Spleen (tissue), 11 donors: ENCODE measurements at regions not wholly inside any gene's neighbourhood (a gene's known extent, or its start where the extent isn't known, plus 50 kb on each side); places are given as distances from the start of the nearest gene placed in this dataset.

Experiments
- DNase-seq: peaks from one replicate; pipeline ENCODE4 v3.0.0-alpha.2; 2020
- H3K27ac ChIP-seq, 8 donors: fragments of 200-600 bp; sonication (generic) in 7 of 8; 1 replicate in 4 of 8; 2 replicates in 4 of 8; pipeline versions ENCODE4 v1.5.0 to v1.8.0; 2016 to 2021; ENCODE audit warnings: inconsistent platforms in 4 of 8, mild to moderate bottlenecking in 4 of 8, moderate library complexity in 1 of 8
- H3K27me3 ChIP-seq, 7 donors: fragments of 200-600 bp; sonication (generic) in 6 of 7; replicated peaks in 1 of 7; 1 replicate in 4 of 7; 2 replicates in 3 of 7; pipeline versions ENCODE4 v1.5.0 to v1.8.0; 2016 to 2021; ENCODE audit warnings: inconsistent platforms in 3 of 7, mild to moderate bottlenecking in 1 of 7
- H3K36me3 ChIP-seq, 6 donors: fragments of 200-600 bp; sonication (generic) in 5 of 6; 1 replicate in 4 of 6; 2 replicates in 2 of 6; pipeline versions ENCODE4 v1.5.0 to v1.8.0; 2016 to 2021; ENCODE audit warnings: inconsistent platforms in 2 of 6
- H3K4me1 ChIP-seq, 6 donors: fragments of 200-600 bp; sonication (generic) in 5 of 6; 1 replicate in 3 of 6; 2 replicates in 3 of 6; pipeline versions ENCODE4 v1.5.0 to v1.8.0; 2016 to 2021; ENCODE audit warnings: inconsistent platforms in 3 of 6
- H3K4me3 ChIP-seq, 8 donors: fragments of 200-600 bp; sonication (generic) in 7 of 8; 1 replicate in 4 of 8; 2 replicates in 4 of 8; pipeline versions ENCODE4 v1.5.0 to v1.8.0; 2016 to 2021; ENCODE audit warnings: inconsistent platforms in 4 of 8, mild to moderate bottlenecking in 4 of 8, moderate library complexity in 2 of 8
- H3K9me3 ChIP-seq, 8 donors: fragments of 200-600 bp; sonication (generic) in 7 of 8; 1 replicate in 4 of 8; 2 replicates in 4 of 8; pipeline versions ENCODE4 v1.5.0 to v1.8.0; 2016 to 2021; ENCODE audit warnings: inconsistent platforms in 4 of 8
- POLR2A ChIP-seq, 3 donors: fragments of 450-650 bp; IDR thresholded peaks; one replicate each; pipeline ENCODE4 v1.5.1; 2017; ENCODE audit warnings: antibody characterized with exemption in 3 of 3, mild to moderate bottlenecking in 1 of 3
- POLR2AphosphoS5 ChIP-seq, 3 donors: sonication (generic); formaldehyde crosslinking; IDR thresholded peaks; one replicate each; pipeline ENCODE4 v1.5.1; 2017; ENCODE audit warnings: antibody characterized with exemption in 3 of 3
- WGBS, 5 donors: extraction: QIAGEN DNeasy Blood & Tissue Kit in 3 of 5; methylation state at CpG; one replicate each; pipeline versions ENCODE4 v1.1.5 to v1.1.7; 2013 to 2018; 5-methylcytosine and 5-hydroxymethylcytosine counted together
- intact Hi-C: fragments of 100-400 bp; cut with DNase I; formaldehyde crosslinking; loops from one replicate; pipeline ENCODE4 v1.15.0; 2023; ENCODE audit warnings: low total_unique reads
- TF ChIP-seq, protein P1 (sequence below), 11 experiments: fragments of 200-600 bp in 7 of 11; fragments of 450-650 bp in 4 of 11; sonication (generic) in 4 of 11; IDR thresholded peaks in 8 of 11; conservative IDR thresholded peaks in 3 of 11; 1 replicate in 7 of 11; 2 replicates in 4 of 11; pipeline versions ENCODE4 v1.4.0 to v1.8.0; 2016 to 2021; ENCODE audit warnings: antibody characterized with exemption in 11 of 11, inconsistent platforms in 4 of 11, mild to moderate bottlenecking in 1 of 11
- donor health status: healthy with polysubstance abuse.
- donor health status: DM: no; HTN: no; CAD: no; lungs with moderate emphysema.
- donor health status: DM: no; HTN: no; CAD: no.
- donor health status: Bipolar disorder and iron deficiency.
- donor health status: healthy.
- donor health status: DM: no; HTN: no; CAD: no.
- donor health status: DM: yes; HTN: yes; CAD: no.

DNA sequence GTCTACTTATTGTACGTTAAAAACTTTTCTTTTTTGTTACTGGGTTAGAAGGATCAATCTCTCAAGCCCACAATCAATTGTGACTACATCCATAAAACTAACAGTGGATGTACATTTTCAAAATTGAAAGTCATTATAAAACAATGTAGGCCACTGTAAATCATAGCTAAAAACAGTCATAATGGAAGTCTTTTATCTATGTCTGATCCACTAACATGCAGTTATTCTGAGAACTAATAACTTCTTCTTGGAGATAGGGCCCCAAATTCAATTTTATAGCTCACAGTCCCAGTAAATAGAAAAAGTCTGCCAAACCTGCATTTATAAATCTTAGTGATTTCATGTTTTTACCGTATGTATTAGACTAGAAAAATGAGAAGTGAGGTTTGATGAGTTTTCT, 187.3 kb upstream of the MMS22L start:
- H3K36me3 ChIP-seq: no peaks in the 10 kb centered on the region
- no peak for DNase-seq
- H3K27me3 ChIP-seq: no peaks in the 10 kb centered on the region
- no peak overlapping the region for H3K4me3 ChIP-seq
- no peak overlapping the region for H3K27ac ChIP-seq
- TF ChIP-seq, protein P1, sequence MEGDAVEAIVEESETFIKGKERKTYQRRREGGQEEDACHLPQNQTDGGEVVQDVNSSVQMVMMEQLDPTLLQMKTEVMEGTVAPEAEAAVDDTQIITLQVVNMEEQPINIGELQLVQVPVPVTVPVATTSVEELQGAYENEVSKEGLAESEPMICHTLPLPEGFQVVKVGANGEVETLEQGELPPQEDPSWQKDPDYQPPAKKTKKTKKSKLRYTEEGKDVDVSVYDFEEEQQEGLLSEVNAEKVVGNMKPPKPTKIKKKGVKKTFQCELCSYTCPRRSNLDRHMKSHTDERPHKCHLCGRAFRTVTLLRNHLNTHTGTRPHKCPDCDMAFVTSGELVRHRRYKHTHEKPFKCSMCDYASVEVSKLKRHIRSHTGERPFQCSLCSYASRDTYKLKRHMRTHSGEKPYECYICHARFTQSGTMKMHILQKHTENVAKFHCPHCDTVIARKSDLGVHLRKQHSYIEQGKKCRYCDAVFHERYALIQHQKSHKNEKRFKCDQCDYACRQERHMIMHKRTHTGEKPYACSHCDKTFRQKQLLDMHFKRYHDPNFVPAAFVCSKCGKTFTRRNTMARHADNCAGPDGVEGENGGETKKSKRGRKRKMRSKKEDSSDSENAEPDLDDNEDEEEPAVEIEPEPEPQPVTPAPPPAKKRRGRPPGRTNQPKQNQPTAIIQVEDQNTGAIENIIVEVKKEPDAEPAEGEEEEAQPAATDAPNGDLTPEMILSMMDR (IDR thresholded peaks at IDR 0.05 in 8 of 11, conservative IDR thresholded peaks at IDR 0.05 in 3 of 11): no peak
- TF ChIP-seq POLR2A (IDR thresholded peaks at IDR 0.05) (no peak), POLR2AphosphoS5 (IDR thresholded peaks at IDR 0.05) (no peak)
- 77 to 95% (median 83%) methylated on average over 2 of the region's 2 CpGs for WGBS, 5 donors
- H3K9me3 ChIP-seq: no peaks in the 10 kb centered on the region
- intact Hi-C loops: no loop called here
- no peaks in the 10 kb centered on the region for H3K4me1 ChIP-seq

DNA sequence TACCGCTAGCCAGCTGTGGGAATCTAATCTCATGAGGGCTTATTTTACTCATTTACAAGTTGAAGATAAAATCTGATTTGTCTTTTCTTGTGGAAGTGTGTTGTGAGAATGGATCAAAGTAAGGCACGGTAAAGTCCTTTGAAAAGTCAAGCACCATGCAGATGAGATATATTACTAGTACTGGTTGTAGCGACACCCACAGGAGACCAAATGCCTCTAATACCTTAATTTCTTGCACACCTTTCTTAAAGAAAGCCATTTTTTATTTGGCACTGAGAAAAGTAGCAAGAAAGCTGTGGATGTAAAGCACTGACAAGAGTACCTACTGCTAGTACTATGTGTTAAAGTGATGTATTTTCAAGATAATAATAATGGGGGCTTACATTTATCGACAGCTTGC, 191.0 kb upstream of the MMS22L start:
- Histone ChIP-seq H3K4me1 (no peaks in the 10 kb centered on the region), H3K9me3 (no peaks in the 10 kb centered on the region), H3K4me3 (no peak overlapping the region), H3K36me3 (no peaks in the 10 kb centered on the region), H3K27me3 (no peaks in the 10 kb centered on the region), H3K27ac (no peak overlapping the region)
- no peak for DNase-seq
- intact Hi-C loops: no loop called here
- 76 to 86% (median 77%) methylated on average over 4 of the region's 4 CpGs for WGBS, 5 donors
- TF ChIP-seq POLR2AphosphoS5 (IDR thresholded peaks at IDR 0.05) (no peak), POLR2A (IDR thresholded peaks at IDR 0.05) (no peak)

DNA sequence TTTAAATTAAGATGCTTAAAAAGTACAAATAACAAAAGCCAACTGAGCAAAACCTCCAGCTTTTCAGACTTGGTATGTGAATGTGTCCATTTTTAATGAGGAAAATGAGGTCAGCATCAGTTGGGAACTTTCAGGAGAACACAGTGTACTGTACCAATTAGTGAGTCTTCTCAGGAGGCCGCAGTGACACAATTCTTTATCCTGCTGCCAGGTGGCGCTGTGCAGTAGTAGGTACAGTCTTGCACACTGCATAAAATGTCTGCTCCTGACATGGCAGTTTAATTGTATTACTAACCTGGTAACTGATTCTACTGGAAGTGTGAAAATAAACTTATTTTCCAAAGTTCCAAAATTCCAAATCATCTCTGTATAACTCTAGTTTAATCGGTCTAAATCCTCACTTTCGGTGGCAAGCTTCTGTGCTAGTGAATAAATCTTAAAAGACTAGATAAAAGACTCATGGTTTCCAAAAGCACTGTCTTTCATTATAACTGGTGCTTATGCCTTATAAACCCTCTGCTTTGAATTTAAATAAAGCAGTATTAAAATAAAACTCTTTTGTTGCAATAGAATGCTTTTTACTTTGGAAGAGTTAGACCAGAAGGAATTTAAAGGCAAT, 214.8 kb upstream of the MMS22L start:
- 34 to 42% (median 36%) methylated on average over 4 of the region's 4 CpGs for WGBS, 5 donors
- Histone ChIP-seq H3K9me3 (no peaks in the 10 kb centered on the region), H3K27ac (no peak overlapping the region), H3K36me3 (no peaks in the 10 kb centered on the region), H3K4me1 (no peaks in the 10 kb centered on the region), H3K27me3 (peaks cover 0 to 9% (median 0%) of the 10 kb centered on the region in 7 donors), H3K4me3 (no peak overlapping the region)
- peak; percentile 81 for DNase-seq
- intact Hi-C loops: no loop called here
- TF ChIP-seq POLR2A (IDR thresholded peaks at IDR 0.05): no peak
- TF ChIP-seq, protein P1 (IDR thresholded peaks at IDR 0.05 in 8 of 11, conservative IDR thresholded peaks at IDR 0.05 in 3 of 11): peak in 10 of 11 experiments; percentile 36 to 81 (median 72)

DNA sequence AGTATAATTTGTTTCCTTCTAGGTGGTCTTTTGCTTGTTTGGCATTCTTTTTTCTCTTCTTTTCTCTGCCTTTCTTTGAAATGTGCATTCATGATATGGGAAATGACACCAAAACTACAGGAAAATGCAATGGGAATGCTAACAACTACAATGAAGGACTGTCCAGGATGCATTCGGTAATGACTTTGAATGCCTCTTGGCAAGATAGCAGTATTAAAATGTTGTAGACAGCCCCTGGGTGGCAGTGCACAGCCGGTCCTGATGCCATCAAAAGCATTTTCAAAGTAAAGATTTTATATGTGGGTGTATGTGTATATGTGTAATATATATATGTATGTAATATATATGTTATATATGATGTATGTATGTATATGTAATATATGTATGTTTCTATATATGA, 218.8 kb upstream of the MMS22L start:
- intact Hi-C loops: no loop called here

More for the DNA sequence above, 218.8 kb upstream of the MMS22L start:
- 51 to 67% (median 54%) methylated on average over 2 of the region's 2 CpGs for WGBS, 5 donors
- TF ChIP-seq POLR2A (IDR thresholded peaks at IDR 0.05) (no peak), POLR2AphosphoS5 (IDR thresholded peaks at IDR 0.05) (no peak)
- TF ChIP-seq, protein P1 (IDR thresholded peaks at IDR 0.05 in 8 of 11, conservative IDR thresholded peaks at IDR 0.05 in 3 of 11): no peak
- no peak overlapping the region for H3K4me3 ChIP-seq
- no peaks in the 10 kb centered on the region for H3K36me3 ChIP-seq
- H3K27me3 ChIP-seq: peaks cover 0 to 9% (median 0%) of the 10 kb centered on the region in 7 donors
- DNase-seq: no peak
- no peak overlapping the region for H3K27ac ChIP-seq
- no peaks in the 10 kb centered on the region for H3K9me3 ChIP-seq
- no peaks in the 10 kb centered on the region for H3K4me1 ChIP-seq
